CD14-positive monocyte (primary cell): ENCODE measurements at regions not wholly inside any gene's neighbourhood (a gene's known extent, or its start where the extent isn't known, plus 50 kb on each side); places are given as distances from the start of the nearest gene placed in this dataset.

ENCODE experiments used
- DNase-seq, 3 donors: peaks; one replicate each; pipeline ENCODE4 v3.0.0-alpha.2; 2011 to 2022
- H2AFZ ChIP-seq: 2 replicates; pipeline ENCODE4 v1.6.0; 2012; ENCODE audit warnings: mild to moderate bottlenecking, low read depth, low read length, inconsistent platforms; ENCODE audit not compliant: insufficient read depth, poor library complexity, severe bottlenecking
- H3K27ac ChIP-seq, 2 donors: 1 replicate in 1 of 2; 2 replicates in 1 of 2; pipeline ENCODE4 v1.5.1; 2012 to 2013; ENCODE audit warnings: low read length in 2 of 2, control low read depth in 1 of 2, inconsistent platforms in 1 of 2, low read depth in 1 of 2, mild to moderate bottlenecking in 1 of 2
- H3K27me3 ChIP-seq, 2 donors: one replicate each; pipeline versions ENCODE4 v1.6.0 to v1.6.1; 2011 to 2013; ENCODE audit warnings: low read length in 2 of 2; ENCODE audit not compliant: control insufficient read depth in 2 of 2, insufficient read depth in 2 of 2
- H3K36me3 ChIP-seq, 2 donors: replicated peaks in 1 of 2; 1 replicate in 1 of 2; 2 replicates in 1 of 2; pipeline versions ENCODE4 v1.5.1 to v1.6.1; 2012 to 2013; ENCODE audit warnings: low read length in 2 of 2, control low read depth in 1 of 2, inconsistent platforms in 1 of 2, mild to moderate bottlenecking in 1 of 2; ENCODE audit not compliant: insufficient read depth in 2 of 2, control insufficient read depth in 1 of 2
- H3K4me1 ChIP-seq, 2 donors: 1 replicate in 1 of 2; 2 replicates in 1 of 2; pipeline versions ENCODE4 v1.5.1 to v1.6.1; 2012 to 2013; ENCODE audit warnings: low read length in 2 of 2, control low read depth in 1 of 2, inconsistent platforms in 1 of 2, mild to moderate bottlenecking in 1 of 2, moderate library complexity in 1 of 2; ENCODE audit not compliant: insufficient read depth in 2 of 2, control insufficient read depth in 1 of 2
- H3K4me2 ChIP-seq: replicated peaks from 2 replicates; pipeline ENCODE3; 2012; ENCODE audit warnings: low read length, moderate library complexity, mild to moderate bottlenecking; ENCODE audit not compliant: poor library complexity, severe bottlenecking; ENCODE audit errors: extremely low read depth
- H3K4me3 ChIP-seq, 3 experiments: fragments of 200-600 bp in 1 of 3; sonication (generic) in 1 of 3; replicated peaks in 1 of 3; 1 replicate in 2 of 3; 2 replicates in 1 of 3; pipeline ENCODE4 v1.5.1; 2011 to 2013; ENCODE audit warnings: low read length in 3 of 3, mild to moderate bottlenecking in 3 of 3, control low read depth in 2 of 3, low read depth in 2 of 3, inconsistent platforms in 1 of 3, moderate library complexity in 1 of 3
- H3K79me2 ChIP-seq: 2 replicates; pipeline ENCODE4 v1.6.0; 2012; ENCODE audit warnings: mild to moderate bottlenecking, control low read depth, inconsistent platforms, low read length, moderate library complexity; ENCODE audit not compliant: insufficient read depth
- H3K9ac ChIP-seq: 2 replicates; pipeline ENCODE4 v1.6.0; 2017; ENCODE audit warnings: low read length, mild to moderate bottlenecking; ENCODE audit not compliant: insufficient read depth, poor library complexity, severe bottlenecking
- H3K9me3 ChIP-seq, 2 donors: replicated peaks in 1 of 2; 1 replicate in 1 of 2; 2 replicates in 1 of 2; pipeline versions ENCODE4 v1.5.1 to v1.6.1; 2012 to 2013; ENCODE audit warnings: low read length in 2 of 2, control low read depth in 1 of 2; ENCODE audit not compliant: control insufficient read depth in 1 of 2, insufficient read depth in 1 of 2
- H4K20me1 ChIP-seq: 2 replicates; pipeline ENCODE4 v1.6.0; 2012; ENCODE audit warnings: mild to moderate bottlenecking, low read length, control low read depth, moderate library complexity; ENCODE audit not compliant: insufficient read depth
- H3K27ac Mint-ChIP-seq, 7 donors: one replicate each; pipeline ENCODE4 v1.8.0; 2020; ENCODE audit warnings: mild to moderate bottlenecking in 7 of 7, mixed read lengths in 7 of 7, moderate library complexity in 6 of 7, inconsistent platforms in 2 of 7
- H3K27me3 Mint-ChIP-seq, 3 donors: one replicate each; pipeline ENCODE4 v1.8.0; 2021 to 2022; ENCODE audit warnings: low read depth in 3 of 3, mild to moderate bottlenecking in 3 of 3, mixed read lengths in 3 of 3, moderate library complexity in 3 of 3, inconsistent platforms in 1 of 3
- H3K36me3 Mint-ChIP-seq, 2 donors: one replicate each; pipeline ENCODE4 v1.8.0; 2020; ENCODE audit warnings: mixed read lengths in 2 of 2, inconsistent platforms in 1 of 2, mild to moderate bottlenecking in 1 of 2
- H3K4me1 Mint-ChIP-seq: one replicate; pipeline ENCODE4 v1.8.0; 2020; ENCODE audit warnings: mild to moderate bottlenecking, mixed read lengths
- H3K4me3 Mint-ChIP-seq, 2 donors: one replicate each; pipeline ENCODE4 v1.8.0; 2020; ENCODE audit warnings: mild to moderate bottlenecking in 2 of 2, mixed read lengths in 2 of 2, moderate library complexity in 1 of 2
- H3K9me3 Mint-ChIP-seq, 7 donors: one replicate each; pipeline ENCODE4 v1.8.0; 2020 to 2022; ENCODE audit warnings: mixed read lengths in 7 of 7, mild to moderate bottlenecking in 6 of 7, moderate library complexity in 6 of 7, inconsistent platforms in 2 of 7
- WGBS: methylation state at CpG from one replicate; pipeline ENCODE4 v1.1.5; 2013; ENCODE audit warnings: missing lambda C conversion rate; ENCODE audit not compliant: insufficient coverage; 5-methylcytosine and 5-hydroxymethylcytosine counted together
- intact Hi-C, 2 donors: fragments of 100-400 bp; cut with micrococcal nuclease; formaldehyde crosslinking; loops; one replicate each; pipeline versions ENCODE4 v1.15.0 to v1.15.1; 2023
- TF ChIP-seq, protein P1 (sequence below): fragments of 200-600 bp; IDR thresholded peaks from one replicate; pipeline ENCODE4 v1.8.0; 2022; ENCODE audit warnings: antibody characterized with exemption, mild to moderate bottlenecking

DNA sequence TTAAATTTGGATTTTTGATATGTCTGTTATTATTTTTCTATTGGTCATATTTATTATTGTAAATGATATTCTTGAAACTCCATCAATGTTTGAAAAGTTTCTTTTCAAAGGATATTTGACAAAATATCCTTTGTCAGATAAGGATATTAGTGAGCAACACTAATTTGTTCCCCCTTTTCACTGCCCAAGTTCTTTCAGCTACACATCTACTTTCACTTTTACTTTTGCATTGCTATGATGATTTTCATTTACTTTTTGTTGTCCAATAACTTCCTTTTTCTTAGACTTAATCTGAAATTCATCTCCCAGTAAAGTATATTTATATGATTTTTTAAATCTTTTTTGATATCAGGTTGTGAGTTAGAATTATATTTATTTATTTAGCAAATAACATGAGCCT, 542.3 kb upstream of the ADGRL3 start:
- no peaks in the 10 kb centered on the region for H3K27me3 Mint-ChIP-seq
- Histone ChIP-seq H3K4me1 (peaks cover 15 to 20% of the 10 kb centered on the region in 2 donors), H4K20me1 (no peaks in the 10 kb centered on the region), H3K9me3 (peaks cover 0 to 9% of the 10 kb centered on the region in 2 donors), H2AFZ (no peak overlapping the region), H3K36me3 (no peaks in the 10 kb centered on the region), H3K9ac (no peak overlapping the region), H3K4me3 (no peak overlapping the region), H3K4me2 (no peak overlapping the region), H3K79me2 (no peaks in the 10 kb centered on the region), H3K27ac (no peak overlapping the region), H3K27me3 (no peaks in the 10 kb centered on the region)
- TF ChIP-seq, protein P1, sequence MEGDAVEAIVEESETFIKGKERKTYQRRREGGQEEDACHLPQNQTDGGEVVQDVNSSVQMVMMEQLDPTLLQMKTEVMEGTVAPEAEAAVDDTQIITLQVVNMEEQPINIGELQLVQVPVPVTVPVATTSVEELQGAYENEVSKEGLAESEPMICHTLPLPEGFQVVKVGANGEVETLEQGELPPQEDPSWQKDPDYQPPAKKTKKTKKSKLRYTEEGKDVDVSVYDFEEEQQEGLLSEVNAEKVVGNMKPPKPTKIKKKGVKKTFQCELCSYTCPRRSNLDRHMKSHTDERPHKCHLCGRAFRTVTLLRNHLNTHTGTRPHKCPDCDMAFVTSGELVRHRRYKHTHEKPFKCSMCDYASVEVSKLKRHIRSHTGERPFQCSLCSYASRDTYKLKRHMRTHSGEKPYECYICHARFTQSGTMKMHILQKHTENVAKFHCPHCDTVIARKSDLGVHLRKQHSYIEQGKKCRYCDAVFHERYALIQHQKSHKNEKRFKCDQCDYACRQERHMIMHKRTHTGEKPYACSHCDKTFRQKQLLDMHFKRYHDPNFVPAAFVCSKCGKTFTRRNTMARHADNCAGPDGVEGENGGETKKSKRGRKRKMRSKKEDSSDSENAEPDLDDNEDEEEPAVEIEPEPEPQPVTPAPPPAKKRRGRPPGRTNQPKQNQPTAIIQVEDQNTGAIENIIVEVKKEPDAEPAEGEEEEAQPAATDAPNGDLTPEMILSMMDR, result no peak
- H3K9me3 Mint-ChIP-seq, result peaks cover 3 to 14% (median 7%) of the 10 kb centered on the region in 7 donors
- peaks cover 25% of the 10 kb centered on the region for H3K4me1 Mint-ChIP-seq
- intact Hi-C loops, result no loop called here
- no peaks in the 10 kb centered on the region for H3K36me3 Mint-ChIP-seq
- H3K4me3 Mint-ChIP-seq, result no peak overlapping the region
- DNase-seq, result peak in 2 of 3 donors; percentile 10
- H3K27ac Mint-ChIP-seq, result peak overlapping the region in 2 of 7 donors; percentile 53 to 76

DNA sequence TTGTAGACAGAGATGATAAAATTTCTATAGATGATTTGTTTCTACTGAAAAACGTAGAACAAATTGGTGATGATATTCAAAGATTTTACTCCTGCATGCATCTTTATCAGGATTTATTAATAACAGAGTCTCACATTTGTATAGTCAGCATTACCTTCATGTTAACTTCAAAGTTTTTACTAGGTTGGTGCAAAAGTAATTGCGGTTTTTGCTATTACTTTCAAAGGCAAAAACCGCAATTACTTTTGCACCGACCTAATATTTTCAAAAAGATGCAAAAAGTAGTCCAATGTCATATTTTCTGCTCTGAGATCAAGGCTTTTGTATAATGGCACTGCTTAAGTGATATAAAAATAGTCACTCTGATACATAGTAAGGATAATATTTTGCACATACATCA, 536.4 kb upstream of the ADGRL3 start:
- no peaks in the 10 kb centered on the region for H3K36me3 ChIP-seq
- no peak overlapping the region for H3K4me2 ChIP-seq
- H3K4me3 Mint-ChIP-seq, result no peak overlapping the region
- no peaks in the 10 kb centered on the region for H3K36me3 Mint-ChIP-seq
- TF ChIP-seq, protein P1, result no peak
- no peaks in the 10 kb centered on the region for H3K4me1 Mint-ChIP-seq
- no peak overlapping the region for H2AFZ ChIP-seq
- H3K4me1 ChIP-seq, result no peaks in the 10 kb centered on the region
- no peak overlapping the region for H3K4me3 ChIP-seq
- peaks cover 3 to 8% (median 5%) of the 10 kb centered on the region in 7 donors for H3K9me3 Mint-ChIP-seq
- no peaks in the 10 kb centered on the region for H3K27me3 ChIP-seq
- no peak overlapping the region for H3K27ac Mint-ChIP-seq
- intact Hi-C loops, result no loop called here
- no peak for DNase-seq
- no peak overlapping the region for H3K27ac ChIP-seq
- peaks cover 0 to 9% of the 10 kb centered on the region in 2 donors for H3K9me3 ChIP-seq
- H4K20me1 ChIP-seq, result no peaks in the 10 kb centered on the region
- WGBS, result no CpG with 5 or more reads among the region's 4 CpGs
- no peaks in the 10 kb centered on the region for H3K27me3 Mint-ChIP-seq
- no peaks in the 10 kb centered on the region for H3K79me2 ChIP-seq
- no peak overlapping the region for H3K9ac ChIP-seq
